RWPE1 (cell line): ENCODE measurements at regions not wholly inside any gene's neighbourhood (a gene's known extent, or its start where the extent isn't known, plus 50 kb on each side); places are given as distances from the start of the nearest gene placed in this dataset.

Experiments
- CTCF ChIA-PET: fragments of 350-600 bp; sonication (Branson Sonifier 250); formaldehyde crosslinking; extraction: SDS; loops from one replicate; lab custom pipeline; 2021; lab: Yijun Ruan, JAX
- POLR2A ChIA-PET: fragments of 400-600 bp; formaldehyde crosslinking; extraction: SDS; loops from one replicate; lab custom pipeline; 2020; ENCODE audit warnings: antibody characterized with exemption; ENCODE audit not compliant: low non-redundant PET; lab: Yijun Ruan, JAX
- DNase-seq: peaks from one replicate; pipeline ENCODE4 v3.0.0; 2012; ENCODE audit warnings: low spot score
- H3K27ac ChIP-seq: fragments of 450-650 bp; 2 replicates; pipeline ENCODE4 v1.5.1; 2017
- CTCF ChIP-seq: fragments of 450-650 bp; conservative IDR thresholded peaks from 2 replicates; pipeline ENCODE4 v1.5.1; 2017; ENCODE audit warnings: low read depth, mild to moderate bottlenecking

- POLR2A ChIA-PET, result no interaction called here
- no peak for DNase-seq
- no peak overlapping the region for H3K27ac ChIP-seq
- TF ChIP-seq CTCF, result no peak
- CTCF ChIA-PET, result no interaction called here
These were observed 59.4 kb upstream of the LIMCH1 start for GRCh38 chr4:41478518-41478917.

- no peak for DNase-seq
- CTCF ChIA-PET, result no interaction called here
- no peak overlapping the region for H3K27ac ChIP-seq
- TF ChIP-seq CTCF, result no peak
- POLR2A ChIA-PET, result no interaction called here
These were observed 57.1 kb upstream of the LIMCH1 start for GRCh38 chr4:41480896-41481311.

- ChIA-PET CTCF (no interaction called here), POLR2A (no interaction called here)
- no peak for DNase-seq
- no peak overlapping the region for H3K27ac ChIP-seq
- no peak for TF ChIP-seq CTCF
These were observed 54.2 kb upstream of the LIMCH1 start for GRCh38 chr4:41483771-41484170.

- no peak for TF ChIP-seq CTCF
- POLR2A ChIA-PET, result no interaction called here
- H3K27ac ChIP-seq, result no peak overlapping the region
- DNase-seq, result no peak
- CTCF ChIA-PET, result no interaction called here
These were observed 52.9 kb upstream of the LIMCH1 start for GRCh38 chr4:41485041-41485440.

GRCh38 chr4:41487868-41488440, 50.0 kb upstream of the LIMCH1 start:
- ChIA-PET CTCF (no interaction called here), POLR2A (no interaction called here)
- no peak overlapping the region for H3K27ac ChIP-seq
- TF ChIP-seq CTCF, result no peak
- no peak for DNase-seq
